PC-9 (cell line): ENCODE measurements at regions not wholly inside any gene's neighbourhood (a gene's known extent, or its start where the extent isn't known, plus 50 kb on each side); places are given as distances from the start of the nearest gene placed in this dataset.

ENCODE experiments used
- BruUV-seq: library from RNA; stranded (reverse); fragments of 400-500 nt; replicated peaks from 2 replicates; lab custom pipeline; 2021; lab: Mats Ljungman, UMichigan
- CTCF ChIA-PET: fragments of 300-600 bp; sonication (Branson Sonifier 250); formaldehyde crosslinking; loops from one replicate; lab custom pipeline; 2022; ENCODE audit warnings: antibody characterized with exemption; lab: Charles Lee
- POLR2A ChIA-PET: fragments of 300-600 bp; sonication (Branson Sonifier 250); formaldehyde crosslinking; loops from one replicate; lab custom pipeline; 2022; ENCODE audit warnings: antibody characterized with exemption; ENCODE audit not compliant: unreplicated experiment; lab: Charles Lee
- DNase-seq, 2 experiments: peaks; one replicate each; pipeline versions ENCODE4 v3.0.0 to v3.0.0-alpha.2; 2015 to 2022; ENCODE audit warnings: mixed read lengths in 1 of 2
- H2AFZ ChIP-seq: fragments of 200-600 bp; sonication (generic); 2 replicates; pipeline ENCODE4 v1.8.1; 2017; ENCODE audit warnings: antibody characterized with exemption
- H3F3A ChIP-seq: fragments of 200-600 bp; sonication (generic); 2 replicates; pipeline ENCODE4 v1.8.1; 2017; ENCODE audit warnings: antibody characterized with exemption, mild to moderate bottlenecking, low read depth; ENCODE audit not compliant: insufficient read depth
- H3K27ac ChIP-seq: fragments of 200-600 bp; sonication (generic); 2 replicates; pipeline ENCODE4 v1.6.1; 2016; ENCODE audit warnings: mixed run types
- H3K27me3 ChIP-seq: fragments of 200-600 bp; sonication (generic); 2 replicates; pipeline ENCODE4 v1.6.1; 2016; ENCODE audit warnings: low read depth, mixed run types; ENCODE audit not compliant: insufficient read depth
- H3K36me3 ChIP-seq: fragments of 200-600 bp; sonication (generic); 2 replicates; pipeline ENCODE4 v1.6.1; 2016; ENCODE audit warnings: low read depth, mixed run types
- H3K4me1 ChIP-seq: fragments of 200-600 bp; sonication (generic); replicated peaks from 2 replicates; pipeline ENCODE4 v1.6.1; 2016; ENCODE audit warnings: mixed run types; ENCODE audit not compliant: insufficient read depth
- H3K4me2 ChIP-seq: fragments of 200-600 bp; sonication (generic); 2 replicates; pipeline ENCODE4 v1.6.1; 2017; ENCODE audit warnings: mixed run types
- H3K4me3 ChIP-seq: fragments of 200-600 bp; sonication (generic); 2 replicates; pipeline ENCODE4 v1.6.1; 2016; ENCODE audit warnings: mixed run types
- H3K79me2 ChIP-seq: fragments of 200-600 bp; sonication (generic); 2 replicates; pipeline ENCODE4 v1.6.1; 2017; ENCODE audit warnings: low read depth, mixed run types
- H3K9me2 ChIP-seq: fragments of 200-600 bp; sonication (generic); 2 replicates; pipeline ENCODE4 v1.8.1; 2017; ENCODE audit warnings: mild to moderate bottlenecking; ENCODE audit not compliant: insufficient read depth
- H3K9me3 ChIP-seq: fragments of 200-600 bp; sonication (generic); 2 replicates; pipeline ENCODE4 v1.8.1; 2016; ENCODE audit warnings: low read depth; ENCODE audit not compliant: insufficient read depth
- H4K20me1 ChIP-seq: fragments of 200-600 bp; sonication (generic); 2 replicates; pipeline ENCODE4 v1.8.1; 2017; ENCODE audit not compliant: insufficient read depth
- CTCF ChIP-seq: fragments of 200-600 bp; sonication (generic); conservative IDR thresholded peaks from 2 replicates; pipeline ENCODE4 v1.6.1; 2017; ENCODE audit warnings: mixed run types, antibody characterized with exemption, mild to moderate bottlenecking, moderate library complexity
- EZH2 ChIP-seq: fragments of 200-600 bp; sonication (generic); IDR thresholded peaks from 2 replicates; pipeline ENCODE4 v1.8.0; 2017; ENCODE audit warnings: antibody characterized with exemption, low read depth
- intact Hi-C: fragments of 100-400 bp; cut with micrococcal nuclease; formaldehyde crosslinking; loops from one replicate; pipeline ENCODE4 v1.10.0; 2022; ENCODE audit not compliant: unreplicated experiment

- DNase-seq: no peak
- H4K20me1 ChIP-seq: no peaks in the 10 kb centered on the region
- intact Hi-C loops: loop anchor here (5.0 kb wide), 1 partner anchor 51 kb away; no protein-coding TSS in a partner anchor
- H3K4me2 ChIP-seq: no peak overlapping the region
- ChIA-PET CTCF (no interaction called here), POLR2A (no interaction called here)
- H3K4me3 ChIP-seq: no peak overlapping the region
- H3K9me2 ChIP-seq: no peaks in the 10 kb centered on the region
- H3K4me1 ChIP-seq: 0 out of 2 replicates have a peak, but pooled peaks cover 8% of the 10 kb centered on the region
- no peaks in the 10 kb centered on the region for H3F3A ChIP-seq
- H2AFZ ChIP-seq: no peak overlapping the region
- TF ChIP-seq CTCF (no peak), EZH2 (no peak)
- H3K27me3 ChIP-seq: no peaks in the 10 kb centered on the region
- H3K36me3 ChIP-seq: no peaks in the 10 kb centered on the region
- H3K79me2 ChIP-seq: no peaks in the 10 kb centered on the region
- no peaks in the 10 kb centered on the region; the same call in 1 of the 2 replicates for H3K9me3 ChIP-seq
- BruUV-seq: no TSS peak
- H3K27ac ChIP-seq: no peak overlapping the region
These were observed 141.0 kb upstream of the NUDT12 start for GRCh38 chr5:103703617-103704016.

- Histone ChIP-seq H3K36me3 (no peaks in the 10 kb centered on the region), H3K27me3 (no peaks in the 10 kb centered on the region), H3K4me3 (no peak overlapping the region), H2AFZ (no peak overlapping the region), H3F3A (no peaks in the 10 kb centered on the region), H3K4me1 (no peaks in the 10 kb centered on the region), H4K20me1 (no peaks in the 10 kb centered on the region), H3K79me2 (no peaks in the 10 kb centered on the region), H3K9me3 (no peaks in the 10 kb centered on the region), H3K27ac (no peak overlapping the region), H3K4me2 (no peak overlapping the region), H3K9me2 (no peaks in the 10 kb centered on the region)
- TF ChIP-seq CTCF (no peak), EZH2 (no peak)
- intact Hi-C loops: no loop called here
- ChIA-PET CTCF (no interaction called here), POLR2A (interaction anchor here (0.7 kb wide), 1 partner anchor 798 kb away, joined by 5 read pairs; no protein-coding TSS in a partner anchor)
- DNase-seq: no peak
- no TSS peak for BruUV-seq
These were observed 130.9 kb upstream of the NUDT12 start for GRCh38 chr5:103693517-103693916.

DNA sequence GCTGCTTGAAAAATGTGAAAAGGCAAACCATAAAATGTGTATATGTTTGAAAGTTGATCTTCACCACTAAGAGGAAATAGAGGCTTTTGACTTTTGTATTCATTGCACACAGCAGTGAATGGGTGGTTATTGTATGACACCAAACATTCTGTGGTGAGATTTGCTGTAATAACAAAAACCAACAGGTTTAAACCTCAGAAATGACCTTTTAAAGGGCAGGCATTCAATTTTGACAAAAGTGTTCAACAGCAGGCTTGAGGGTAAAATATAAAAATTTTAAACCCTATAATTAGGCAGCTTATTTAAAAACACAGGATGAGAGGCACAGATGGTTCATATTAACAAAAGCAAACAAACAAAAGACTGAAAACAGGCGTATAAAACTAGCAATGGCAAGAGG is 128.1 kb upstream of the NUDT12 start:
- Histone ChIP-seq H3K4me1 (no peaks in the 10 kb centered on the region), H3K27me3 (no peaks in the 10 kb centered on the region), H3K9me2 (no peaks in the 10 kb centered on the region), H3K27ac (no peak overlapping the region), H3K4me2 (no peak overlapping the region), H3K36me3 (no peaks in the 10 kb centered on the region), H3K9me3 (no peaks in the 10 kb centered on the region), H4K20me1 (no peaks in the 10 kb centered on the region), H3K79me2 (no peaks in the 10 kb centered on the region), H3F3A (no peaks in the 10 kb centered on the region), H2AFZ (no peak overlapping the region), H3K4me3 (no peak overlapping the region)
- intact Hi-C loops: no loop called here
- DNase-seq: no peak
- no peak for TF ChIP-seq EZH2
- no peak for TF ChIP-seq CTCF
- no TSS peak for BruUV-seq
- CTCF ChIA-PET: no interaction called here
- POLR2A ChIA-PET: no interaction called here
